ENCODE measurements at regions not wholly inside any gene's neighbourhood (a gene's known extent, or its start where the extent isn't known, plus 50 kb on each side); places are given as distances from the start of the nearest gene placed in this dataset.

DNA sequence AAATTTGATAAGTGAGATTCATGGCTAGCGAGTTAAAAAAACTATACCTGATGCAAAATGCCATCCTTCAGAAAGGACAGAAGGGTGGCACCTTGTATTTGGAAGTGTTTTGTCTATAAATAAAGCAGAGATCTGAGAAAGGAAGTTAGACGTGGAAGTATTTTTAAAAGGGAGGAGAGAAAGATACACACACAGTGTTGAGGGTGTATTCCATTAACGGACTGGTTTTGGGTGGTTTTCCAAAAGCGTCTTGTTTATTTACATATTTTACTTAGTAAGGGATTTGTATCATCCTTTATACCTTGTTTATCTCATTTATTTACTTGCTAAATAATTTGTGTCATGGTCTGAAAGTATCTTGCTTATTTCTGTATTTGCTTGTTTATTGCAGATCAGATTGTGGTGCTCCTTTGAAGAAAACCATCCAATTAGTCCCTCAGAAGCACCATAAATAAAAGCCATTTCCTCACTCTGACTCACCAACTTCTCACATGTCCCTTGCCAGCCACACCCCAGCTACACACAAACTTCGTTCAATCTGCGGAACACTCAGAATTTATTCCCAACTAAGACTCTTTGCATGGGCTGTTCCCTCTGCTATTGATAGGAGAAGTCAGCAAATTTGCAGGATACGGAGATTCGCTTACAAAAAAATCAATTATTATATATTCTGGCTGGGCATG, 90.8 kb downstream of the FAM124B start:
- no peak overlapping the region for H3K4me3 ChIP-seq (ENCODE audit: low read length)
- H3K9ac ChIP-seq (ENCODE audit: low read length), result no peak overlapping the region
- no peaks in the 10 kb centered on the region for H3K27me3 ChIP-seq (ENCODE audit: insufficient read depth, low read depth, low read length)
- H3F3A ChIP-seq (ENCODE audit: insufficient read depth, low read length, poor library complexity, severe bottlenecking), result no peaks in the 10 kb centered on the region
- H3K27ac ChIP-seq (ENCODE audit: low read length), result no peak overlapping the region
- H3K9me2 ChIP-seq (ENCODE audit: insufficient read depth, low read length), result no peaks in the 10 kb centered on the region
- no peaks in the 10 kb centered on the region for H3K36me3 ChIP-seq (ENCODE audit: insufficient read depth, low read length)
- H3K79me2 ChIP-seq (replicated peaks; ENCODE audit: insufficient read depth, low read length), result no peaks in the 10 kb centered on the region
- TF ChIP-seq TAF1 (IDR thresholded peaks at IDR 0.05; ENCODE audit: low read depth) (no peak), REST (IDR thresholded peaks at IDR 0.05; ENCODE audit: borderline replicate concordance) (no peak), RAD21 (conservative IDR thresholded peaks at IDR 0.05) (no peak), MXI1 (conservative IDR thresholded peaks at IDR 0.05; ENCODE audit: poor library complexity, severe bottlenecking) (no peak), EP300 (conservative IDR thresholded peaks at IDR 0.05; ENCODE audit: poor library complexity, severe bottlenecking) (no peak), POLR2AphosphoS5 (IDR thresholded peaks at IDR 0.05) (no peak), EZH2 (IDR thresholded peaks at IDR 0.05; ENCODE audit: borderline replicate concordance, insufficient read depth, low read length, poor library complexity, severe bottlenecking) (no peak), SMC3 (conservative IDR thresholded peaks at IDR 0.05; ENCODE audit: poor library complexity) (no peak)
- TF ChIP-seq, protein P1, sequence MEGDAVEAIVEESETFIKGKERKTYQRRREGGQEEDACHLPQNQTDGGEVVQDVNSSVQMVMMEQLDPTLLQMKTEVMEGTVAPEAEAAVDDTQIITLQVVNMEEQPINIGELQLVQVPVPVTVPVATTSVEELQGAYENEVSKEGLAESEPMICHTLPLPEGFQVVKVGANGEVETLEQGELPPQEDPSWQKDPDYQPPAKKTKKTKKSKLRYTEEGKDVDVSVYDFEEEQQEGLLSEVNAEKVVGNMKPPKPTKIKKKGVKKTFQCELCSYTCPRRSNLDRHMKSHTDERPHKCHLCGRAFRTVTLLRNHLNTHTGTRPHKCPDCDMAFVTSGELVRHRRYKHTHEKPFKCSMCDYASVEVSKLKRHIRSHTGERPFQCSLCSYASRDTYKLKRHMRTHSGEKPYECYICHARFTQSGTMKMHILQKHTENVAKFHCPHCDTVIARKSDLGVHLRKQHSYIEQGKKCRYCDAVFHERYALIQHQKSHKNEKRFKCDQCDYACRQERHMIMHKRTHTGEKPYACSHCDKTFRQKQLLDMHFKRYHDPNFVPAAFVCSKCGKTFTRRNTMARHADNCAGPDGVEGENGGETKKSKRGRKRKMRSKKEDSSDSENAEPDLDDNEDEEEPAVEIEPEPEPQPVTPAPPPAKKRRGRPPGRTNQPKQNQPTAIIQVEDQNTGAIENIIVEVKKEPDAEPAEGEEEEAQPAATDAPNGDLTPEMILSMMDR (IDR thresholded peaks at IDR 0.05; ENCODE audit: poor library complexity, severe bottlenecking), result no peak
- H3K9me3 ChIP-seq (ENCODE audit: low read length), result no peaks in the 10 kb centered on the region
- H2AFZ ChIP-seq (ENCODE audit: low read depth, low read length), result no peak overlapping the region
- no peak overlapping the region for H3K4me2 ChIP-seq (ENCODE audit: low read length)
- no peaks in the 10 kb centered on the region for H4K20me1 ChIP-seq (ENCODE audit: insufficient read depth)

GRCh38 chr2:224309176-224309575, 92.7 kb downstream of the FAM124B start:
- H3K9me3 ChIP-seq (ENCODE audit: low read length), result no peaks in the 10 kb centered on the region
- no peak overlapping the region for H3K9ac ChIP-seq (ENCODE audit: low read length)
- H3K4me2 ChIP-seq (ENCODE audit: low read length), result no peak overlapping the region
- H3K79me2 ChIP-seq (replicated peaks; ENCODE audit: insufficient read depth, low read length), result no peaks in the 10 kb centered on the region
- TF ChIP-seq REST (IDR thresholded peaks at IDR 0.05; ENCODE audit: borderline replicate concordance) (no peak), TAF1 (IDR thresholded peaks at IDR 0.05; ENCODE audit: low read depth) (no peak), SMC3 (conservative IDR thresholded peaks at IDR 0.05; ENCODE audit: poor library complexity) (no peak), MXI1 (conservative IDR thresholded peaks at IDR 0.05; ENCODE audit: poor library complexity, severe bottlenecking) (no peak), EP300 (conservative IDR thresholded peaks at IDR 0.05; ENCODE audit: poor library complexity, severe bottlenecking) (no peak), RAD21 (conservative IDR thresholded peaks at IDR 0.05) (no peak)
- TF ChIP-seq, protein P1 (IDR thresholded peaks at IDR 0.05; ENCODE audit: poor library complexity, severe bottlenecking), result no peak
- H2AFZ ChIP-seq (ENCODE audit: low read depth, low read length), result no peak overlapping the region
- H3K27me3 ChIP-seq (ENCODE audit: insufficient read depth, low read depth, low read length), result no peaks in the 10 kb centered on the region
- no peaks in the 10 kb centered on the region for H3K36me3 ChIP-seq (ENCODE audit: insufficient read depth, low read length)
- H3K9me2 ChIP-seq (ENCODE audit: insufficient read depth, low read length), result no peaks in the 10 kb centered on the region
- H4K20me1 ChIP-seq (ENCODE audit: insufficient read depth), result no peaks in the 10 kb centered on the region
- no peak overlapping the region for H3K4me3 ChIP-seq (ENCODE audit: low read length)
- H3K27ac ChIP-seq (ENCODE audit: low read length), result no peak overlapping the region
- no peaks in the 10 kb centered on the region for H3F3A ChIP-seq (ENCODE audit: insufficient read depth, low read length, poor library complexity, severe bottlenecking)

All from neural cell (in vitro differentiated cells).